Activated CD8-positive, alpha-beta memory T cell treated with anti-CD3 and anti-CD28 coated beads for 1 hour (primary cell): ENCODE measurements at regions not wholly inside any gene's neighbourhood (a gene's known extent, or its start where the extent isn't known, plus 50 kb on each side); places are given as distances from the start of the nearest gene placed in this dataset.

ENCODE experiments used
- DNase-seq, 2 donors: peaks; one replicate each; pipeline ENCODE4 v3.0.0-alpha.2; 2020; ENCODE audit warnings: low read depth in 1 of 2; ENCODE audit errors: extremely low read depth in 1 of 2

DNA sequence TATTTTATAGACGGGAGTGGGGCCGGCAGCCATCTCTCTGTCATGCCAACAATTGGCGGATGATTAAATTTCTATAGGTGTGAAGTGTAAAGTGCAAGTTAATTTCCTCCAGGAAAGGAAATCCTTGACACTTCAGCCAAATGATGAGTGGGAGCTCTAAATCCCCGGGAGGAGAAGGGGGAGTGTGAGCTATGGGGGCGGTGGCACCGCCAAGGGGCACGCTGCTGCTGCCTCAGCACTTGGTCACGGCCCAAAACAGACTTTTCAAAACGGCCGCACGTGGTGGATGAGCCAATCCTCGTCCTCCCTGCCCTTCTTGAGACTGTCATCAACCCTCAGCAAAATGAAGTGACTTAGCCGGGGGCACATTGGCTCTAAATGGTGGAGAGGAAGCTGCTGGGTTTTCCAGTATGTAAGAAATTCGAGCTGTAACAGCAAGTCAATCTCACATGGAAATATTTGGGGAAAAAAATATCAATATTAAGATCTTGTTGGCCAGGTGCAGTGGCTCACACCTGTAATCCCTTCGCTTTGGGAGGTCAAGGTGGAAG, 200.8 kb downstream of the TFCP2L1 start:
- no peak for DNase-seq

DNA sequence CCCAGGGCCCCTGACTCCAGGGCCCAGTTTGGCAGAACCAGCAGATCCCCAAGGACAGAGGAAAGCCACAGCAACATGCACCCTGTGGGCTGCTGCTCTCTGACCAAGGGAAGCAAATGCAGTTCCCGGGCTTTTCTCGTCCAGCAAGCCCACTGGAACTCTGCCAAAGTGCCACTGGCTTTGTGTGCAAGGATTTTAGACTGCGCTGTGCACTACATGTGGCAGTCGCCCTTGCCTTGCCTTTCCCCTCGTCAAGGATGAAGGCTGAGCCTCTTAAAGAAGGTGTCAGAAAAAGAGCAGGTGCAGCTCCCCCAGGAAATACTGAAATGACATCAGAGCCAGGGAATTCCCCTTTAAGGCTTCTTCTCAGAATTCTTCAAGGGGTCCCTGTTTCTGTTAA, 199.2 kb downstream of the TFCP2L1 start:
- DNase-seq = no peak

DNA sequence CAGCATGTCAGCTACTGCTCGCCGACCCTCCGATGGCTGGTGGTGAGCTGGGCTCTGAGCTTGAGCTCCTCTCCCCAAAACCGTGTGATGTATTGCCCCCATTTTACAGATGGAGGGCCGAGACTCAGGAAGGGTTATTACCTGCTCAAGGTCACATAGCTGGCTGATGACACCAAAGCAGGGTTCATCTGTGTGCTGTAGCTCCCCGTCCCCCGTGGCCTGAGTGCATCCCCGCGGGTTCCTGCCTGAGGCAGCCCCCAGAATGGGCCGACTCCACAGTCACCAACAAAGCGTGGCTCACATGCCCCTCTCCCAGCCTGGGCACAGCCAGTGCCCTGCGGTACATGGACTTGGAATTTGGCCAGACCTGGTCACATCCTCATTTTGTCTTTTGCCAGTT, 198.6 kb downstream of the TFCP2L1 start:
- no peak for DNase-seq

DNA sequence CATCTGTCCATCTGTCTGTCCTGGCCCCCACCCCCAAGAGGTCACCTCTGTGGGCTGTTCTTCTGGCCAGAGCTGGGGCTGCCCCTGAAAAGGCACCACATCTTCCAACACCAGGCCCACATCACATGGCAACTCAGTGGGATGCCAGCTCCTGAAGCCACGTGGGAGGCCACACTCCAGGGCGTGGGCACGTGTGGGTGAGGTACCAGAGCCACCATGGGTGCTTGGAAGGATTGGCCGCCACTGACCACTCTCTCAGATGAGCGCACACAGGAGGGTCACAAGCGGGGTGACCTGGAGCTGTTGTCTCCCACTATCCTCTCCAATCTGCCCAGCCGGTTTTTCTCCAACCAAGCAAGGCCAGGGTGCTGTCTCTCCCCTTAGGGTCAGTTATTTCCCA, 197.9 kb downstream of the TFCP2L1 start:
- DNase-seq = no peak

DNA sequence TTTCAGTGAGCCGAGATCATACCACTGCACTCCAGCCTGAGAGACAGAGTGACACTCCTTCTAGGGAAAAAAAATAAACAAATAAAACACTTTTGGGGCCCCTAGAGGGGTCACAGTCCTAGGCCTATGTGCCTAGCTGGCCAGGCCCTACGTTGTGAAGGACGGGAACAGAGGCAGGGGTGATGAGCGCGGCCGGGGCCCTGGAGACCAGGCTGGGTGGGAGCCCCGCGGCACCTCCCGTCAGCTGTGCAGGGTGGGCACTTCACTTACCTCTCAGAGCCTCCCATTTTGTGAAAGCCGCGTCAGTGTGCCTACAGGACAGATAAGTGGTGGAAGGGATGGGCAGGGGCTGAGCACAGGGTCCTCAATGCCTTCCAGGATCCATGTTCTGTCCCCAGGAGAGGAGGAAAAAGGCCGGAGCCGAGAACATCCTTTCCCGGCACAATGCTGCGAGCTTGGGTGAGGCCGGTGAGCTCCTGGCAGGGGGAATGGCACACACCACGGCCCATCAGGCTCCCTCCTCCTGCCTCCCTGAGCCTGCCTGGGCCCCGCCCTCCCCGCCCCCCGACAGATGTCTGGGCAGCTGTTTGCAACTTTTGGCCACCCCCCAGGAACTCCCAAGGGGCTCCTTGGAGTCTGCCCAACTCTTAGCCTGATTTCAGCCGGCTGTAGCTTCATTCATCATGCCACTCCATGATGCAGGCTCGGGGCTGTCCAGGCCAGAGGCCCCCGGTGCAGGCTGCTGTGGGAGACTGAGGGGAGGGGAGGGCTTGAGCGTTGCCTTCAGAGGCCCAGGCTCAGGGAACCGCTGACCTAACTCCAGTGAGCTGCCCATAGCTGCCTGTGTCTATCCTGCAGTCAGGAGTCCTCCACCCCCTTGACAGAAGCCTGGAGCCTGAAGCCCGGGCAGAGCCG, 196.5 kb downstream of the TFCP2L1 start:
- no peak for DNase-seq

DNA sequence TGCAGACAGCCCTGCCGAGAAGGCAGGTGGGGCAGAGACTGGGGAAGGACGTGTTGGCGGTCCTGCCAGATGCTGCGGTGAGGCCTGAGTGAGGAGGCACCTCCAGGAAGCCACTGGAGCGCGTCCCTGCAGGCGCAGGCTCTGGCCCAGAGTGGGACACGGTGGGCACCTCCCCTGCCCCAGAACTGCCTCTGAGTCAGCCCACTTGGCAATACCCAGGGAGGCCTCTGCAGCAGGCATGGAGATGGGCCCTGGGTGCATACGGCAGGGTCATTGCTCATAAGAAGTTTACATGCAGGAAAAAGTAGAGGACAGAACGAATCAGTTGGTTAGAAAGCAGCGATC, 195.9 kb downstream of the TFCP2L1 start:
- no peak for DNase-seq

DNA sequence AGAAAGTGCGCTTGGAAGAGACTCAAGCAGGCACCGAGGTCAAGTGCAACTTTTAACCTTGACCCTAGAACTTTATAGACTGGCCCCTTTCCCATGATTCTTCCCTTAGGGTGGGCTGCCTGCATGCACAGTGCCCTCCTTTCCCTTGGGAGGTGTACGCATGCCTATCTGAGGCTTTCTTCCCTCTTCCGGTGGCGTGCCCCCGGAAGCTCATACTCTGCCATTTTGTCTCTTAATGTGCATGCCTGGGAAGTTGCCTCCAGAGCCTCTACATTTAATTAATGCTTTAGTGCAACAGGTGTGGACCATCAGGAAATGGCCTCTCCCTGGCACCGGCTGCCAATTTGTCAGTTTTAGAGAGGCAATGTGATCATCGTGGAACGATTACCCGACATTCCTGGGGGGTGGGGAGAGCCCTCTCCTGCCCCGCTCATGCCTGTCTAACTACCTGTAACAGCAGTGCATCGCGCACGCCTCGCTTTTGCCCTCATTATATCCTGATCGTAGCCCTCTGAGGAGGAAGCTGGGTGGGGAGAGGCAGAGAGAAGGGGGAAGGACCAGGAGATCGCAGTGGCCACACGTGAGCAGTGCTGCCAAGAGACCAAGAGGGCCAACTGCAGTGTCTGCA, 194.8 kb downstream of the TFCP2L1 start:
- DNase-seq = no peak

DNA sequence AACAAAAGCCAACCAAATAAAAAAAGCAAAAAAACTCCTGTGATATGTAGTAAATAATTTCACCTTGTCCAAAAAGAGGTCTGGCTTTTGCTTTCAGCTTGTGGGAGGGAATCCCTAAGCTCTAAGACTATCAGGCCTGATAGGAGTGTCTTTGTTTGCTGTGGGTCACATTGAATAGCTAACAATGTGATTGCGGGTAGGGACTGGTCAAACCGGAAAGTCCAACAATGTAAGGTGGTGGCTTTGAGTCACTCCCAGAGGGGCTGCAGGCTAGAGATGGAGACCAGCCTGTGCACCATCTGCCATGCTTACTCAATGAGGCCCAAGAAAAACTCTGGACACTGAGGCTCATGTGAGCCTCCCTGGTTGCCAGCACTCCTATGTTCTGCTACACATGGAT, 192.9 kb downstream of the TFCP2L1 start:
- DNase-seq = no peak

DNA sequence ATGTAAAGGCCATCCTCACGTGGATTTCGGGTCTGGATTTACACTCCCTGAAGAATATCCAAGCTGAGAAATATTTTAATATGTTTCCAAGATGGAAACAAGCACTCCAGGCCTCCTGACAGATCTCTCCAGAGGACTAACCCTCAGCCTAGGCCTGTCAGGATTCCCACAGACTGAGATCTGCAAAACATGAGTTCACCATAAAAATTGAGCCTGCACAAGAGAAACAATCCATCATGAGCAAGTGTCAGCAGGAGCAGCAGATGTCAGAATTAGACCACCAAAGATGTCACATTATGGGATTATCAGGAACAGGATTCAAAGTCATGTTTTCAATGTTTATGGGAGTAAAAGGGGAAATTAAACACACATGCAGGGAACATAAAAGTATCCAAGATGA, 191.3 kb downstream of the TFCP2L1 start:
- DNase-seq = no peak

DNA sequence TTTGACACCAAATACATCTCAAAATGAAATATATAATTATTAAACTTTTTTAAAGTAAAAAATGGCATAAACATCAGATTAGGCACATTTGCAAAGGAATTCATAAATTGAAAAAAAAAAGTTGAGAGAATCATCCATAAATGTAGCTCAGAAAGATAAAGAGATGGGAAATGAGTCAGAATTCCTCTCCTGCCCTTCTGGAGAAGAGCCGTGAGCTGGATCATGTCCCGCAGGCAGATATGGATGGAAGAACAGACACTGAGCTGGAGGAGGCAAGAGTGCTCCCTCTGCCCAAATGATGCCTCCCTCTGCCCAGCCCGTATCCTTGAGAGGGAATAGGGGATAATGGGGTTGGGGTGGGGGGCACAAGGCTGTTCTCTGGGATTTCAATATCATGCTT, 190.9 kb downstream of the TFCP2L1 start:
- DNase-seq = no peak

DNA sequence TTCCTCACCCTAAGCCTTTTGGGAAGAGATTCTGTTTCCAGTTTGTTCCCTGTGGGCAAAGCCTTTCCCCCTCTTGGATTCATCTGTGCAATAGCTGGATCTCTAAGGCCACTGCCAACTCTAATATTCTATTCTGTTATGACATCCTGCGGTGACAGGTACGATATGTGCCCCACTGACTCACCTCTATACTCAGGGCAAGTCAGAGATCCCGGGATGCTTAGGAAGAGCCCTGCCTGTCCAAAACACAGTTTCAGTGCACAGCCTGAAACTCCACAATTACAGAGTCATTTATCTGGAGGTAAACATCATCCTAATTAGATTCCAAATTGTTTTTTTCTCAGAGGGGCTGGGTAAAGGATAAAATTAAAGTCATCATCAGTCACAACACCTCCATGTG, 190.2 kb downstream of the TFCP2L1 start:
- no peak for DNase-seq

DNA sequence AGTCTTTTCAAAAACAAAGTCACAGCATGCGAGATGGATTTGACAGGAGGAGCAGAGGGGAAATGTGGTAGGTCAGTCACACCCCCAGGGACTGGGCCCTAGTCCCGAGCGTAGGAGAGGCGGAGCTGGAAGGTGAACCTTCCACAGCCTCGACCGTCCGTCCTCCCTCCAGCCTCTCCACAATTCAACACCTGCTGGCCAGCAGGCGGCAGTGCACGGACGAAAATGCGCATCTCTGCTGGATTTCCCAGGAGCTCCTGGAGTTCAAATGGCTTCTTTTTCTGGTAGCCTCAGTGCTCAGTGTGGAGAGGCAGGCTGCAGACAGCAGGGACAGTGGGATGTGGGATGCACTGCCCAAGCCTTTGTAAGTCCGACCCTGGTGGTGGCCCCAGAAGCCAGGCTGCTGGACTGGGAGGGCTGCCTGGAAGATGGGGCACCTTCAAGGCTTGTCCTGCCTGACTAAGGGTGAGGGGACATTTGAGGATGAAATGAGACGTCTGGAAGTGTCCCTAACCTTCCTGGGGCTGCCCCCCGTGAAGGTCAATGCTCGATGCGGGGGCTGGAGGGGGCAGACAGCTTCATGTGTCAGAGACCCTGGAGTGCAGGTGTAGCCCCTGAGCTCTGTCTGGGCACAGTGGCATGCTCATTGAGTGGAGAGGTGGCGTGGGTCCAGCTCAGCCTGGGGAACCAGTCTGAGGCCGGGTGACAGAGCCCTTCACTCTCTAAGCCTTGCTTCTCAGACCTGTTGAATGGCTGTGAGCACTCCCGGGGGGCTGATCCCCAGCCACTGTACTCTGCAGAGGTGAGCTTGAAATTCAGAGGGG, 189.5 kb downstream of the TFCP2L1 start:
- DNase-seq = no peak

DNA sequence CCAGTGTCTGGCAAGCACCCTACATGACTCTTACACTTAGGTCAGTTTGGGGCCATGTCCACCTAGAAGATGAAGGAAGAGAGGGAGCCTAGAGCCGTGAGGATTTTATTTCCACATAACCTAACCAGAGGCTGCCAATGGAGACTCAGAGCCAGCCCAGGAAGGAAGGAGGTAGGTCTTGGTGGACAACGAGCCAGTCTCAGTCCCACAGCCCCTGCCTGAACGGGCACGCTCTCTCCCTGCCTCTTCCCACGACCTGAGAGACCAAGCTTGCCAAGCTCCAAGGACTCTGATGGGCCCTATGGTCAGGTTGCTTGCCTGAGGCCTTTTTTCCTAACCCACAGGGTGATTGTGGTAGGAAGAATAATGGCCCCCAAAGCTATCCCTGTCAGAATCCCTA, 188.4 kb downstream of the TFCP2L1 start:
- no peak for DNase-seq

DNA sequence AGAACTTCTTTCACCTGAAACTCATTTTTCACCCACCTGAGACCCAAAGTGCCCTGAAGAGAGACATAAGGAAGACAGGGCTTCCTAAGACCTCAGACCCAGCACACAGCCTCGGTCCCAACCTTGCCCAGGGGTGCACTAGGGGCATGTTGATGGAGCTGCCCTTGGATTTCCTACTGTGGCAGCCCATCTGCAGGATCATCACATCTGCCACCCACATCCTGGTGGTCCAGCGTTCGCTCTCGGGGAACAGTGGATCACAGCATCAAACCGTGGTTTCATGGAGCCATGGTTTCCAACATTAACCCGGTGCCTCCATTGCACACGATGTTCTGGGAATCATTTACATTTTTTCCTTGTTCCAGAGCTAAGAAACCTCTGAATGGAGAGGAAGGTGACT, 186.4 kb downstream of the TFCP2L1 start:
- no peak for DNase-seq

DNA sequence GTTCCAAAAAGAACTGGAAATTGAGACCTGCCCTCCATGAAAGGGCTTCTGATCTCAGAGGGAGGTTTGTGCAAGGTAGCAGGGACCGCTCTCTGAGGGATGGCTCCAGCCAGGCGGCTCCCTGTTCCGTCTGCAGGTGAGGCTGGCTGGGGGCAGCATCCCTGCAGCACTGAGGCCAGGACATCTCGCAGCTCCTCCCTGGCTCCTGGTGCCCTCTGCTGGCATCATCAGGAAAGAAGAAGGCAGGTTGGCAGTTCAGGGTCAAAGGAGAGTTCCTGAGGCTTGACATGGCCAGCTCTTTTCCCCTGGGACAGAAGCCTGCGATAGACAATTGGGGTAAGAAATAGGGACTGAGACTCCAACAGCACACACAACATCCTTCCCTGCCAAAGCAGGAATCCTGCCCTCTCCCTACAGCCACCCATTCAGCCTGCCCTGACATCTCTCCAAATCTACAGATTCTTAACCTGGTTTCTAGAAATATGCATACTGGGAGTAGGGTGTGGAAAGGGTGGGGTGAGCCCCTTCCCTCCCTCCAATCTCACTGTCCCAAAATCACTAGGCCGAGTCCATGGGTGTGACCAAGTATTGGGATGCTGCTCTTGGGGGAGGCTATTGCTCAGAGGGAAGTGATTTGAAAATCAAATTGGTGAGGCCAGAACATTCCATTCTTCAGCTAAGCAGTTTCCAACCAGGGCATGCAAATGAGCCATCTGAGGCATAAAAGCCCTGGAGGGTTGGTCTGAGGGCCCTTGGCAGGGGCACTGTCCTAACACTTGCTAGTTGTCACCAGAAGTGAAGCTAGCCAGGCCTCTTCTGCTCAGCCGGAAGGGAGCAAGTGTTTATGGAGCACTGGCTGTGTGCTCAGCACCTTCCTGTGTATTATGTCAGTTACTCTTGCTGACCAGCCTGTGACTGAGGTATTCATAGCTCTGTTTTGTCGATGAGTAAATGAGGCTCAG, 185.4 kb downstream of the TFCP2L1 start:
- no peak for DNase-seq

DNA sequence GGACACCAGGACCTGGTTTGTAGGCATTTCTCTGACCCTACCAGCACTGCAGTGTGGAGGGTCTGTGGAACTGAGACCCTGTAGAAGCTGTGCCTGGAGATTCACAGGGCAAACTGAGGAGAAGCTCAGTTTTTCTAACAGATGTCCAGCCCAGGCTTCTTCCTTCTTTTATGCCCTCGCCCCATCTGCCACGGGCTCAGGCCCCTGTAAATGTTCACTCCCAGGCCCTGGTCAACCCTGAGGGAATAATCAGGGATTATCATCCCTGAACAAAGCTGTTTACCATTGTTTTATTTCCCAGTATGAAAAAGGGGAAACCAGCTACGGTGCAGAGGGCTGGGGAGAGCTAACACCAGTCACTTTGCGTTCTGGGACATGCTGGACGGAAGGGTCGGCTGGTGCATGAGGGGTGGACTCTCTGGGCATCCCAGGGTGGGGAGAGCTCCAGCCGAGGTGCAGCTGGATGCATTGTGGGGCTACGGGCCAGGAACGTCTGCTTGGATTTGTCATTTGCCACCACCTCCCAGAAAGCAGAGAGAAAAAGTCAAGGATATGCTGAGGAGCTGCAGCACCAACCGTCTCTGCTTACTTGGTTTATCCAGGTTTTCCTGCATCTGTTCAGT, 183.8 kb downstream of the TFCP2L1 start:
- DNase-seq = no peak

DNA sequence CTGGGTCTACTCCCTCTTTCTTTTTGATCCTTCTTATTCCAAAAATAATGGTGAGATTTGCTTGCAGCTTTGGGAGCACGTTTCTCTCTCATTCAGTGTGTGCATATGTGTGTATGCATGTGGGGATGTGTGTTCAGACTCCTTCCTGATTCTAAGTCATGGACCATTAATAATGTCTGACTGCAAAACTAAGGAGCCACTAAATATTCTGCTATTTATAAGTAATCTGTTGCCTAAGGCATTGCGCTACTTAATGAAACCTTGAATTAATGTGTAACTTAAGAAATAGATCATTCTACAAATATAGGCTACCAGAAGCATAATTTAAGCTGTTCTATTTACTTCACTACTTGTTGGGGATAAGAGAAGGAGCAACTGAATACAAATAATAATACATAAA, 182.1 kb downstream of the TFCP2L1 start:
- no peak for DNase-seq

DNA sequence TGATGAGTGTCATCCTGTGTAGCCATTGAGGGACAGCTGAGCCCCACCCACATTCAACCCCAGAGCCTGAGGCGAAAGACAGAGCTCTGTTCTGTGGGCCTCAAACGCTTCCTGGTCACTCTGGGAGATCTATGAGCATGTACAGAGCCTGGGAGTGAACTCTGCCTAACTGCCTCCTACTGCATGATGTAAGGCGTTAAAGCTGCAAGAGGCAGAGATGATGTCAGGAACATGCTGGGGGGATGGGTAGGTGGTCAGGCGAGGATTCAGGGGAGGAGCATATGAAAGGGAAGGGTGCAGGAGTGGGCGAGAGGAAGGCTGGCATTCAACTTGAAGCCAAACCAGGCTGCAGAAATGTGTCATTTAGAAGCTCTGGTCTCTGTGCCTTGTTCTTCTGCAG, 181.0 kb downstream of the TFCP2L1 start:
- no peak for DNase-seq

DNA sequence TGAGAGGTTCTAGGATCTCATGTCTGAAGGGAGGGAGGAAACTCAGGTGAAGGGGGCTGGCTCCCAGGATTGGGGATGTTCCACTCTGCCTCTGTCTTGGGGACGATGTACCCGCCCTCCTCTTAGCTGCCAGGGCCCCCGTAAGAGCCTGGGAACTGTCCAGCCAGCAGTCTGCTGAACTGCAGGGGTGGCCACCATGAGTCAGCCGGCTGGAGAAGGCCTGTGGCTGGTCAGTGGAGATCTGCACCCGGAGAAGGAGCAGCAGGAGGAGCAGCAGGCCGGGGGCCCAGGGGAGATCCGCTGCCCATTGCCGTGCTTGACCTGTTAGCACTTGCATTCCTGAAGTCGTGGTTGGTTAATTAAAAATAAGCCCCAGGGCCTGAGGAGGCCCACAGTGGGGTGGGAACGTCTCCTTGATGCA, 180.3 kb downstream of the TFCP2L1 start:
- no peak for DNase-seq

DNA sequence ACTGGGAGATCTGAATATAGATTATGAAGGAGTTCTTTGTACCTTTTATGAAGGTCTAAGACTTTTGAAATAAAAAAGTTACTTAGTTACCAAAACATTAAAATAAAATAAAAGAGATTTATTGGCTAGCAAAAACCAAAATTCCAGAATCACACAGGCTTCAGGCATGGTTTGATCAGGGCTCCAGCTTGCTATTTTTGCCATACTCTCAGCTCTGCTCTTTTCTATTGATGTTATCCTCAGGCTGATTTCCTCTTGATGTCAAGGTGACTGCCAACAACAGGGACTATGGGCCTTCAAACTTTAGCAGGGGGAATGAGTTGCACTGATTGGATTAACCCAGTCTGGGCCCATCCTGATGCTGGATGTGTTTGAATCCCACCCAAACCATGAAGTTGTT, 174.1 kb downstream of the TFCP2L1 start:
- no peak for DNase-seq
